G401 (cell line): ENCODE measurements at regions not wholly inside any gene's neighbourhood (a gene's known extent, or its start where the extent isn't known, plus 50 kb on each side); places are given as distances from the start of the nearest gene placed in this dataset.

Experiments used
- DNase-seq: peaks from one replicate; pipeline ENCODE4 v3.0.0-alpha.2; 2015; ENCODE audit warnings: low spot score
- in situ Hi-C: cut with HindIII; loops from 2 replicates; pipeline ENCODE4 v1.10.0; 2016; ENCODE audit warnings: low sequenced_read_pairs, mixed read lengths

- DNase-seq, result no peak
- in situ Hi-C loops, result no loop called here
Measured at GRCh38 chr3:86234506-86235254, 756.3 kb downstream of the VGLL3 start.

GRCh38 chr3:86230762-86231161, 760.2 kb downstream of the VGLL3 start:
- DNase-seq, result no peak
- in situ Hi-C loops, result no loop called here

GRCh38 chr3:86229775-86230094, 761.2 kb downstream of the VGLL3 start:
- in situ Hi-C loops, result no loop called here

GRCh38 chr3:86229086-86229774, 761.7 kb downstream of the VGLL3 start:
- no peak for DNase-seq
- in situ Hi-C loops, result no loop called here

More at GRCh38 chr3:86229775-86230094, 761.2 kb downstream of the VGLL3 start:
- DNase-seq, result no peak

GRCh38 chr3:86228101-86228500, 762.8 kb downstream of the VGLL3 start:
- DNase-seq, result no peak
- in situ Hi-C loops, result no loop called here

GRCh38 chr3:86225461-86225860, 765.5 kb downstream of the VGLL3 start:
- in situ Hi-C loops, result no loop called here
- DNase-seq, result no peak

GRCh38 chr3:86221601-86222000, 769.3 kb downstream of the VGLL3 start:
- DNase-seq, result no peak
- in situ Hi-C loops, result no loop called here

- in situ Hi-C loops, result no loop called here
- no peak for DNase-seq
Measured at GRCh38 chr3:86208772-86209171, 782.2 kb downstream of the VGLL3 start.

- no peak for DNase-seq
- in situ Hi-C loops, result no loop called here
Measured at GRCh38 chr3:86182606-86183005, 808.3 kb downstream of the VGLL3 start.

- no peak for DNase-seq
- in situ Hi-C loops, result no loop called here
Measured at GRCh38 chr3:86180696-86181095, 810.3 kb downstream of the VGLL3 start.

GRCh38 chr3:86178095-86178494, 812.9 kb downstream of the VGLL3 start:
- DNase-seq, result no peak
- in situ Hi-C loops, result no loop called here

GRCh38 chr3:86176445-86176784, 814.5 kb downstream of the VGLL3 start:
- no peak for DNase-seq
- in situ Hi-C loops, result no loop called here

- in situ Hi-C loops, result no loop called here
- DNase-seq, result peak; percentile 7
Measured at GRCh38 chr3:86175593-86176444, 815.1 kb downstream of the VGLL3 start.

GRCh38 chr3:86175051-86175536, 815.9 kb downstream of the VGLL3 start:
- in situ Hi-C loops, result no loop called here
- DNase-seq, result no peak

GRCh38 chr3:86173401-86173800, 817.5 kb downstream of the VGLL3 start:
- DNase-seq, result no peak
- in situ Hi-C loops, result no loop called here

GRCh38 chr3:86168512-86168911, 822.4 kb downstream of the VGLL3 start:
- no peak for DNase-seq
- in situ Hi-C loops, result no loop called here

GRCh38 chr3:86162521-86162920, 828.4 kb downstream of the VGLL3 start:
- in situ Hi-C loops, result no loop called here
- DNase-seq, result no peak

- in situ Hi-C loops, result no loop called here
- DNase-seq, result no peak
Measured at GRCh38 chr3:86161493-86161892, 829.5 kb downstream of the VGLL3 start.

- no peak for DNase-seq
Measured at GRCh38 chr3:86152620-86153019, 838.3 kb downstream of the VGLL3 start.

GRCh38 chr3:86149054-86149453, 841.9 kb downstream of the VGLL3 start:
- no peak for DNase-seq
- in situ Hi-C loops, result no loop called here

More at GRCh38 chr3:86152620-86153019, 838.3 kb downstream of the VGLL3 start:
- in situ Hi-C loops, result no loop called here
